ENCODE measurements at regions not wholly inside any gene's neighbourhood (a gene's known extent, or its start where the extent isn't known, plus 50 kb on each side); places are given as distances from the start of the nearest gene placed in this dataset.

DNA sequence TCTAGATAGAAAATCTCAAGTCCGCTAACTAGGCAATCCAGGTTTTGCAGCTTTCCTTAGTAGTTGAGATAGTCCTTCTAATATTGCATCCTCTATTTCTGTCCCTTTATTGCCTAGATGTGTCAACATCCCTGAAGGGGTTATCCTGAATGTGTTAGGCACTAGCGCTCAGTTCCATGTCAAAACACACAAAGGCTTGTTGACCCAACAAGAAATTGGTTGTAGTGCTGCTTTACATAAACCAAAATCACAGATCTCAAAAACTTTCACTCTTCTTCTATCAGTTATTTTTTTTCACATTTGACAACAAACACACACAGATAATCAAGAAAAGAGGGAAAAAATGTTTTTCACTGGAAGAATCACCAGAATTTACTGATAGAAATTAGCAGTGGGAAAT is 51.4 kb upstream of the SOX2 start:
- Mint-ChIP-seq H3K4me3 (no peak overlapping the region), H3K4me1 (ENCODE audit: low read depth) (no peaks in the 10 kb centered on the region), H3K27ac (no peak overlapping the region), H3K9me3 (no peaks in the 10 kb centered on the region), H3K27me3 (no peaks in the 10 kb centered on the region), H3K36me3 (ENCODE audit: low read depth) (no peaks in the 10 kb centered on the region)
- DNase-seq, result no peak

GRCh38 chr3:181637456-181637855 is 74.3 kb upstream of the SOX2 start:
- Mint-ChIP-seq H3K27me3 (no peaks in the 10 kb centered on the region), H3K27ac (no peak overlapping the region), H3K4me3 (no peak overlapping the region), H3K4me1 (ENCODE audit: low read depth) (no peaks in the 10 kb centered on the region), H3K36me3 (ENCODE audit: low read depth) (no peaks in the 10 kb centered on the region), H3K9me3 (no peaks in the 10 kb centered on the region)
- DNase-seq, result no peak

DNA sequence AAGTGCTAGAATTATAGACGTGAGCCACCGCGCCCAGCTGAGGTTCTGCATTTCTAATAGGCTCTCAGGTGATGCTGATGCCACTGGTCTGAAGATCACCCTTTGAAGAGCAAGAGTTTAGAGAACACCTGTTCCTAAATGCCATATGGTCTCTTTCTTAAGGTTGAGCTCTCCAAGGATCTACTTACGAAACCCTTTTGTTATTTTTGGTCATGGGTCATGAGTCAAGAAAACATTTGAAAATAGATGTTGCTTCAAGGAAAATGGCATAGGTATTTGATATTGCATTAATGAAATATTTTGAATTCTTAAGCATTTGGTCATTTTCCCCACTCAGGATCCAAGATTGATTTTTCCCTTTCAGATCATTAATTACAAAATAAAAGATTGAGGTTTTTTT is 74.7 kb upstream of the SOX2 start:
- H3K4me1 Mint-ChIP-seq (ENCODE audit: low read depth), result no peaks in the 10 kb centered on the region
- H3K27ac Mint-ChIP-seq, result no peak overlapping the region
- no peak for DNase-seq
- no peaks in the 10 kb centered on the region for H3K36me3 Mint-ChIP-seq (ENCODE audit: low read depth)
- H3K4me3 Mint-ChIP-seq, result no peak overlapping the region
- no peaks in the 10 kb centered on the region for H3K9me3 Mint-ChIP-seq
- H3K27me3 Mint-ChIP-seq, result no peaks in the 10 kb centered on the region

DNA sequence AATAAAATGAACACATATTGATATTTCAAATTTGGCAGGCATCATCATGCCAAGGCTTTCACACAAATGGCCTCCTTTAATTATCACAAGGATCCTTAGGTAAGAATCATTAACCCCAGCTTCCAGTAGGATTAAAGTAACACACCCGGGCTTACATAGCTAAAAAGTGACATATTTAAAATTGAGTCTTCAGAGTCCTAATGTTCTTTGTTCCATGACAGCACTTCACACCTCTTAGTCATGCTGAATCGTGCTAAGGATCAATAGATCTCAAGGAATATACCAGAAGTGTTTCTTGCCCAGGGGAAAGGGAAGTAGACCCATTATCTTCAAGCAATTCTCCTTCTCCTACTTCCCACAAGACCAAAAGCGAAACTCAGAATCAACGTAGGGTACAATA is 76.6 kb upstream of the SOX2 start:
- no peaks in the 10 kb centered on the region for H3K36me3 Mint-ChIP-seq (ENCODE audit: low read depth)
- H3K4me1 Mint-ChIP-seq (ENCODE audit: low read depth), result no peaks in the 10 kb centered on the region
- H3K9me3 Mint-ChIP-seq, result no peaks in the 10 kb centered on the region
- H3K4me3 Mint-ChIP-seq, result no peak overlapping the region
- H3K27ac Mint-ChIP-seq, result no peak overlapping the region
- no peaks in the 10 kb centered on the region for H3K27me3 Mint-ChIP-seq
- DNase-seq, result no peak

- no peak for DNase-seq
- H3K9me3 Mint-ChIP-seq, result no peaks in the 10 kb centered on the region
- H3K27ac Mint-ChIP-seq, result no peak overlapping the region
- no peaks in the 10 kb centered on the region for H3K27me3 Mint-ChIP-seq
- H3K36me3 Mint-ChIP-seq (ENCODE audit: low read depth), result no peaks in the 10 kb centered on the region
- no peaks in the 10 kb centered on the region for H3K4me1 Mint-ChIP-seq (ENCODE audit: low read depth)
- H3K4me3 Mint-ChIP-seq, result no peak overlapping the region
Observed at GRCh38 chr3:181633556-181633955, 78.2 kb upstream of the SOX2 start.

DNA sequence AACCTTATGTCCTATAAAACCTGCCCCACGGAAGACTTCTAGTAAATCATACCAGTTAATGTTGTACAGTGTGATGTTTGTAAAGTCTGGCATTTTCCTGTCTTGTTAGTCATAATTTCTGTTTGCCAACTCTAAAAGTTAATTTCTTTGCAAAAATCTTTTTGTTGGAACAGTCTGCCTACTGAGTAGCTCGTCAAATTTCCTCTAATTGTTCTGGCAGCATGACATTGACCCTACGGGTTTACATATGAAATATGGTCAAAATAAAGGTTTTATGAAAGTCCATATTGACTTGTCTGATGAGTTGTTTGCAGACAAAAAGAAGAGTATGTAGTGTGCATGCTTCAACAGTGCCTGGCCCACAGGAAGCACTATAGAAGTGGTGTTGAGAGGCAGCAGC is 79.8 kb upstream of the SOX2 start:
- no peak for DNase-seq
- Mint-ChIP-seq H3K4me1 (ENCODE audit: low read depth) (no peaks in the 10 kb centered on the region), H3K36me3 (ENCODE audit: low read depth) (no peaks in the 10 kb centered on the region), H3K27ac (no peak overlapping the region), H3K4me3 (no peak overlapping the region), H3K9me3 (no peaks in the 10 kb centered on the region), H3K27me3 (peaks cover 2% of the 10 kb centered on the region)

- DNase-seq, result no peak
- Mint-ChIP-seq H3K4me3 (no peak overlapping the region), H3K4me1 (ENCODE audit: low read depth) (no peaks in the 10 kb centered on the region), H3K36me3 (ENCODE audit: low read depth) (no peaks in the 10 kb centered on the region), H3K27ac (no peak overlapping the region), H3K9me3 (no peaks in the 10 kb centered on the region), H3K27me3 (peaks cover 2% of the 10 kb centered on the region)
Observed at GRCh38 chr3:181630853-181631252, 80.9 kb upstream of the SOX2 start.

GRCh38 chr3:181629711-181630110 is 82.0 kb upstream of the SOX2 start:
- no peaks in the 10 kb centered on the region for H3K36me3 Mint-ChIP-seq (ENCODE audit: low read depth)
- no peaks in the 10 kb centered on the region for H3K9me3 Mint-ChIP-seq

DNA sequence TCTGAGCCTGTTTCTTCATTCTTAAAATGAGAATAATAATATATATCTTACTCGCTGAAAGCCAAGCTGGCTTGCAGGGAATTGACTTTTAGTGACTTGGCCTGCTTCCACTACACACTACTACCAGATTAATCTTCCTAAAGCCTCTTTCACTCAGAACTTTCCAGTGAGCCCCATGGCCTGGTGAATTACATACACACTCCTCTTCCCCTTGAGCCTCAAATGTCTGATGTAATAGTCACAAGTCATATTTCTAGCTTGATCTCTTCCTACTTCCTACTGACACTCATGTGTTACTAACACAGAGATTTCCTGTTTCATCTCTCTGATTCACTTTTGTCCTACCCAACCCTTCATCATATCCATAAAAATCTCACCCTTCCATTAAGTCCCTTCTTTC is 82.7 kb upstream of the SOX2 start:
- Mint-ChIP-seq H3K27ac (no peak overlapping the region), H3K4me3 (no peak overlapping the region), H3K36me3 (ENCODE audit: low read depth) (no peaks in the 10 kb centered on the region), H3K27me3 (peaks cover 2% of the 10 kb centered on the region), H3K9me3 (no peaks in the 10 kb centered on the region), H3K4me1 (ENCODE audit: low read depth) (no peaks in the 10 kb centered on the region)
- no peak for DNase-seq

More at GRCh38 chr3:181629711-181630110, 82.0 kb upstream of the SOX2 start:
- no peaks in the 10 kb centered on the region for H3K4me1 Mint-ChIP-seq (ENCODE audit: low read depth)
- H3K27me3 Mint-ChIP-seq, result peaks cover 2% of the 10 kb centered on the region
- DNase-seq, result no peak
- H3K27ac Mint-ChIP-seq, result no peak overlapping the region
- no peak overlapping the region for H3K4me3 Mint-ChIP-seq

DNA sequence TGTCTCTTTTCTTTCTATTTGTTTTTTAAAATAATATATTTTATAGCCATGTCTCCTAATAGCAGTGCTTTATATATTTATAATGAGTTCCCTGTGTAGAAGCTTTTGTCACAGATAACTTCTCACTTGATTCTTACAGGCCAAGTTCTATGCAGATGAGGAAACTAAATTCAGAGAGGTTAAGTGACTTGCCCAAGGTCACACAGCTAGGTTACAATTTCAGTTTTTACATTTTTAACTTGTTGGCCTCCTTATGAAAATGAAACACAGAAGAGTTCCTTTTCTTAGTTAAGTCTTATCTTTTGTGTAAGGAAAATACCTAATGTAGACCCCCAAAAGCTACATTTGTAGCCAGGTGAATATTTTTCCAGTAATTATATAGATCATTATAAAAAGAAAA is 83.3 kb upstream of the SOX2 start:
- H3K27ac Mint-ChIP-seq, result no peak overlapping the region
- no peaks in the 10 kb centered on the region for H3K4me1 Mint-ChIP-seq (ENCODE audit: low read depth)
- peaks cover 2% of the 10 kb centered on the region for H3K27me3 Mint-ChIP-seq
- no peak overlapping the region for H3K4me3 Mint-ChIP-seq
- DNase-seq, result no peak
- no peaks in the 10 kb centered on the region for H3K36me3 Mint-ChIP-seq (ENCODE audit: low read depth)
- H3K9me3 Mint-ChIP-seq, result no peaks in the 10 kb centered on the region

DNA sequence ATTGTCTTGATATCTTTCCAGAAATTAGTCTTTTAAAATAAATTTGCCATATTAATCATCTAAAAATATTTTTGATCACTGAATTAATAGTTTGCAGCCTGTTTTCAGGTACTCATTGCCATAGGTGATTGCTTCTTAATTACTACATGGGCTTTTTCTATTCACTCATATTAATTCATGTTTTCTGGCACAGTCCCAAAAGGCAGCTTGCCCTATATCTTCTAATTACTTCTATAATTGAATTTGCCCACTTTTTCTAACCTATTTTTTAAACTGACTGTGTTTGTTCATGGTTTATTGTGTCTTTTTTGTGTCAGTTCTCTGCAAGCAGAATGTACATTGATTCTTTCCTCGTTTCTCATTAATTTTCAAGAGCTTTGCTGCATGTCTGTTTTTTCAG is 85.7 kb upstream of the SOX2 start:
- no peak overlapping the region for H3K27ac Mint-ChIP-seq
- DNase-seq, result no peak
- no peaks in the 10 kb centered on the region for H3K9me3 Mint-ChIP-seq
- no peaks in the 10 kb centered on the region for H3K4me1 Mint-ChIP-seq (ENCODE audit: low read depth)
- no peak overlapping the region for H3K4me3 Mint-ChIP-seq
- no peaks in the 10 kb centered on the region for H3K36me3 Mint-ChIP-seq (ENCODE audit: low read depth)
- peaks cover 2% of the 10 kb centered on the region for H3K27me3 Mint-ChIP-seq

- Mint-ChIP-seq H3K27me3 (peaks cover 2% of the 10 kb centered on the region), H3K27ac (no peak overlapping the region), H3K4me3 (no peak overlapping the region), H3K9me3 (no peaks in the 10 kb centered on the region), H3K36me3 (ENCODE audit: low read depth) (no peaks in the 10 kb centered on the region), H3K4me1 (ENCODE audit: low read depth) (no peaks in the 10 kb centered on the region)
- DNase-seq, result no peak
Observed at GRCh38 chr3:181623924-181624694, 87.6 kb upstream of the SOX2 start.

DNA sequence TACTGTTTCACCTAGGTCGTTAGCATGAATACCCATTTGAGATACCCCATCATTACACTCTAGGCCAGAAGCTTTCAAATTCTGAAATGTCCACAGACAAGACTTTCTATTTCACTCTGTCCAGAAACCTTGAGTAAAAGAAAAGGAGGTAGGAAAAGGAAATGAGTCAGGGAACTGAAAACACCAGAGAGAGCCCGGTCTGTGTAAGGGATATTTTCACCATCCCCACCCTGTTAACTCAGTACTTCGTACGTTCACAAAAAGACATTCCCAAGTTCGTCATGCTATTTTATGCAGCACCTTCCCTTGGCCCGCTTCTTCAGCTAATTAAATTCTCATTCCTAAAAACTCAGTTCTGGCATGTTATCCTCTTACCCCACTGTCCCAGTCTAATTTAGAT is 89.4 kb upstream of the SOX2 start:
- DNase-seq, result no peak
- no peaks in the 10 kb centered on the region for H3K36me3 Mint-ChIP-seq (ENCODE audit: low read depth)
- H3K27me3 Mint-ChIP-seq, result no peaks in the 10 kb centered on the region

GRCh38 chr3:181619897-181620296 is 91.8 kb upstream of the SOX2 start:
- Mint-ChIP-seq H3K4me3 (no peak overlapping the region), H3K27me3 (no peaks in the 10 kb centered on the region), H3K36me3 (ENCODE audit: low read depth) (no peaks in the 10 kb centered on the region), H3K4me1 (ENCODE audit: low read depth) (no peaks in the 10 kb centered on the region), H3K27ac (no peak overlapping the region), H3K9me3 (no peaks in the 10 kb centered on the region)
- no peak for DNase-seq

More for the DNA sequence above, 89.4 kb upstream of the SOX2 start:
- no peaks in the 10 kb centered on the region for H3K9me3 Mint-ChIP-seq
- H3K4me1 Mint-ChIP-seq (ENCODE audit: low read depth), result no peaks in the 10 kb centered on the region
- no peak overlapping the region for H3K27ac Mint-ChIP-seq
- no peak overlapping the region for H3K4me3 Mint-ChIP-seq

DNA sequence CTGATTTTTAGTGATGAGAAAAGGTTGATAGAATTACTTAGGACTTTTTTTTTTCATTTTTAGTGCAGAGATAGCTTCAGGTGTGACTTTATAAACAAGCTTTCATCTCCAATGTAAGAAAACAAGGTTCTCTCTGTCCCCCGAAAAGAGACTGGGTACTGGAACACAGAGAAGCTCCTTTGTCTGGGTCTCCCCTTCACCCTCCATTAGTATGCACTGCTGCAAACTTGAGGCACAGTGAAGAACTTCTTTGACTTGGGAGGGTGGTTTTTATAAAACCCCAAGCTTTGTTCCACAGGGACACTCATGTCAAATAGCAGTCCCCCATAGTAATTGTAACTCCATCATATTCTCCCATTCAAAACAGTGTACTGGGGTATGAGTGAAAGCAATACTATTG is 93.5 kb upstream of the SOX2 start:
- no peaks in the 10 kb centered on the region for H3K4me1 Mint-ChIP-seq (ENCODE audit: low read depth)
- no peak overlapping the region for H3K27ac Mint-ChIP-seq
- no peak for DNase-seq
- no peaks in the 10 kb centered on the region for H3K27me3 Mint-ChIP-seq
- no peak overlapping the region for H3K4me3 Mint-ChIP-seq
- no peaks in the 10 kb centered on the region for H3K9me3 Mint-ChIP-seq
- H3K36me3 Mint-ChIP-seq (ENCODE audit: low read depth), result no peaks in the 10 kb centered on the region

Data from activated T-cell treated with anti-CD3 and anti-CD28 coated beads, Interleukin-2, amount 50 U/mL, for 24 hours (primary cell).